Right lobe of liver (tissue), 4 donors: ENCODE measurements at regions not wholly inside any gene's neighbourhood (a gene's known extent, or its start where the extent isn't known, plus 50 kb on each side); places are given as distances from the start of the nearest gene placed in this dataset.

Source experiments
- POLR2A ChIP-seq: fragments of 450-650 bp; IDR thresholded peaks from one replicate; pipeline ENCODE4 v1.6.1; 2017; ENCODE audit warnings: antibody characterized with exemption, mild to moderate bottlenecking
- TF ChIP-seq, protein P1 (sequence below), 4 donors: fragments of 200-600 bp in 3 of 4; fragments of 450-650 bp in 1 of 4; IDR thresholded peaks; one replicate each; pipeline versions ENCODE4 v1.5.1 to v1.8.0; 2016 to 2022; ENCODE audit warnings: antibody characterized with exemption in 4 of 4, mild to moderate bottlenecking in 2 of 4
- donor health status: DM: no; HTN: no; CAD: no.
- donor health status: DM: no; HTN: no; CAD: no.
- donor health status: DM: no; HTN: yes; CAD: no.

DNA sequence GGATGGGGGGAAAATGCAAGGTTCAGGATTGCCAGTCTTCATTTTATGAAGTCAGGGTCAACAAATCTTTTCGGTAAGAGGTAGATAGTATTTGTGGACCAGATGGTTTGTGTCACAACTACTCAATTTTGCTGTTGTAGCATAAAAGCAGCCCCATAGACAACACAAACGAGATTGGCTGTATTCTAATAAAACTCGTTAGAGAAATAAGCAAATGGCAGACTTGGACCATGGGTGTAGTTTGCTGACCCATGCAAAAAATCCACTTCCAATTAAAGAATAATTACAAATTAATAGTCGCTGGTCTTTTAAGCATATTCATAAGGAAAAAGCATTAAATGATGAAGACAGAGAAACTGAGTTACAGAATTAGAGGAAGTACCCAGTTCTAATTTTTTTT, 247.1 kb downstream of the CRPPA start:
- TF ChIP-seq, protein P1, sequence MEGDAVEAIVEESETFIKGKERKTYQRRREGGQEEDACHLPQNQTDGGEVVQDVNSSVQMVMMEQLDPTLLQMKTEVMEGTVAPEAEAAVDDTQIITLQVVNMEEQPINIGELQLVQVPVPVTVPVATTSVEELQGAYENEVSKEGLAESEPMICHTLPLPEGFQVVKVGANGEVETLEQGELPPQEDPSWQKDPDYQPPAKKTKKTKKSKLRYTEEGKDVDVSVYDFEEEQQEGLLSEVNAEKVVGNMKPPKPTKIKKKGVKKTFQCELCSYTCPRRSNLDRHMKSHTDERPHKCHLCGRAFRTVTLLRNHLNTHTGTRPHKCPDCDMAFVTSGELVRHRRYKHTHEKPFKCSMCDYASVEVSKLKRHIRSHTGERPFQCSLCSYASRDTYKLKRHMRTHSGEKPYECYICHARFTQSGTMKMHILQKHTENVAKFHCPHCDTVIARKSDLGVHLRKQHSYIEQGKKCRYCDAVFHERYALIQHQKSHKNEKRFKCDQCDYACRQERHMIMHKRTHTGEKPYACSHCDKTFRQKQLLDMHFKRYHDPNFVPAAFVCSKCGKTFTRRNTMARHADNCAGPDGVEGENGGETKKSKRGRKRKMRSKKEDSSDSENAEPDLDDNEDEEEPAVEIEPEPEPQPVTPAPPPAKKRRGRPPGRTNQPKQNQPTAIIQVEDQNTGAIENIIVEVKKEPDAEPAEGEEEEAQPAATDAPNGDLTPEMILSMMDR (IDR thresholded peaks at IDR 0.05), result no peak
- no peak for TF ChIP-seq POLR2A
